Pancreas (tissue), 10 donors: ENCODE measurements at regions not wholly inside any gene's neighbourhood (a gene's known extent, or its start where the extent isn't known, plus 50 kb on each side); places are given as distances from the start of the nearest gene placed in this dataset.

ENCODE experiments used
- ATAC-seq, 4 donors: fragments of 200-7000 bp; cut with Tn5 transposase; one replicate each; pipeline versions ENCODE4 v1.8.0 to v1.9.1; 2020; ENCODE audit warnings: mild to moderate bottlenecking in 4 of 4, moderate library complexity in 4 of 4
- DNase-seq, 6 donors: peaks; one replicate each; pipeline ENCODE4 v3.0.0-alpha.2; 2020
- FAIRE-seq: peaks from 2 replicates; lab custom pipeline; 2012; peaks lifted over from hg19 to GRCh38; lab: Jason Lieb, UNC
- H3K27ac ChIP-seq, 4 donors: fragments of 200-600 bp; sonication (generic); 1 replicate in 3 of 4; 2 replicates in 1 of 4; pipeline versions ENCODE4 v1.5.0 to v1.8.0; 2020
- H3K27me3 ChIP-seq, 4 donors: fragments of 200-600 bp; one replicate each; pipeline ENCODE4 v1.8.0; 2021
- H3K36me3 ChIP-seq, 3 donors: fragments of 200-600 bp; sonication (generic) in 1 of 3; one replicate each; pipeline versions ENCODE4 v1.5.0 to v1.8.0; 2020 to 2021
- H3K4me1 ChIP-seq, 3 donors: fragments of 200-600 bp; one replicate each; pipeline ENCODE4 v1.8.0; 2021
- H3K4me3 ChIP-seq, 4 donors: fragments of 200-600 bp; sonication (generic) in 2 of 4; one replicate each; pipeline versions ENCODE4 v1.5.0 to v1.8.0; 2020 to 2021
- H3K9me3 ChIP-seq, 4 donors: fragments of 200-600 bp; one replicate each; pipeline ENCODE4 v1.8.0; 2021
- WGBS, 2 donors: extraction: QIAGEN DNeasy Blood & Tissue Kit; methylation state at CpG; one replicate each; pipeline ENCODE4 v1.1.7; 2013; 5-methylcytosine and 5-hydroxymethylcytosine counted together
- intact Hi-C, 3 donors: fragments of 100-400 bp; cut with DNase I; formaldehyde crosslinking; loops; one replicate each; pipeline versions ENCODE4 v1.11.1 to v1.14.2; 2022
- TF ChIP-seq, protein P1 (sequence below), 4 donors: fragments of 200-600 bp; sonication (generic) in 3 of 4; IDR thresholded peaks; one replicate each; pipeline versions ENCODE4 v1.5.0 to v1.8.0; 2021; ENCODE audit warnings: antibody characterized with exemption in 4 of 4
- donor health status: healthy with polysubstance abuse.
- donor health status: DM: no; HTN: no; CAD: no; lungs with moderate emphysema.
- donor health status: DM: no; HTN: no; CAD: no.
- donor health status: control.
- donor health status: control.
- donor health status: Bipolar disorder and iron deficiency.
- donor health status: DM: yes; HTN: yes; CAD: no.
- donor health status: DM: no; HTN: no; CAD: no.
- donor health status: DM: no; HTN: no; CAD: no.
- donor health status: DM: yes; HTN: yes; CAD: no.

DNA sequence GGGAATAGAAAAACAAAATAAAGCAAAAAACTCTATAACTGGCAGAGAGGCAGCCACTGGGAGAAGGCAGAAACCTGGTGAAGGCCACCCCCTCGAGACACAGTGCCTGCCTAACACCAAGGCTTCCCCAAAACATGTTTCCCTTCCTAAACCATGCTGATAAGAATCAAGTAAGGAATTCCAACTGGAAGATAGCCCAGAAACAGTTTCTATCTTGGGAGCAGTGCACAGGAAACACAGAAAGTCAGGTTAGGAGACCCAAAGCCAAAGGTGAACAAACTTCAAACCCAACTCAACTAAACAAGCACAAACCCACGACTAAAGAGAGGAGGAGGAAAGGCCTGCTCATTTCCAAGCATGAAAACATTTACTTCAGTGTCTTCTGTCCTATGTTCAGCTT is 433.7 kb upstream of the RGS17 start:
- H3K27me3 ChIP-seq, result no peaks in the 10 kb centered on the region
- no peaks in the 10 kb centered on the region for H3K4me1 ChIP-seq
- FAIRE-seq, result no peak
- H3K4me3 ChIP-seq, result no peak overlapping the region
- WGBS, 2 donors, result 32 to 48% methylated on average over 2 of the region's 2 CpGs
- peak overlapping the region in 1 of 4 donors; percentile 10 for H3K27ac ChIP-seq
- peak in 1 of 6 donors; percentile 10 for DNase-seq
- no peaks in the 10 kb centered on the region for H3K36me3 ChIP-seq
- intact Hi-C loops, result no loop called here
- TF ChIP-seq, protein P1, sequence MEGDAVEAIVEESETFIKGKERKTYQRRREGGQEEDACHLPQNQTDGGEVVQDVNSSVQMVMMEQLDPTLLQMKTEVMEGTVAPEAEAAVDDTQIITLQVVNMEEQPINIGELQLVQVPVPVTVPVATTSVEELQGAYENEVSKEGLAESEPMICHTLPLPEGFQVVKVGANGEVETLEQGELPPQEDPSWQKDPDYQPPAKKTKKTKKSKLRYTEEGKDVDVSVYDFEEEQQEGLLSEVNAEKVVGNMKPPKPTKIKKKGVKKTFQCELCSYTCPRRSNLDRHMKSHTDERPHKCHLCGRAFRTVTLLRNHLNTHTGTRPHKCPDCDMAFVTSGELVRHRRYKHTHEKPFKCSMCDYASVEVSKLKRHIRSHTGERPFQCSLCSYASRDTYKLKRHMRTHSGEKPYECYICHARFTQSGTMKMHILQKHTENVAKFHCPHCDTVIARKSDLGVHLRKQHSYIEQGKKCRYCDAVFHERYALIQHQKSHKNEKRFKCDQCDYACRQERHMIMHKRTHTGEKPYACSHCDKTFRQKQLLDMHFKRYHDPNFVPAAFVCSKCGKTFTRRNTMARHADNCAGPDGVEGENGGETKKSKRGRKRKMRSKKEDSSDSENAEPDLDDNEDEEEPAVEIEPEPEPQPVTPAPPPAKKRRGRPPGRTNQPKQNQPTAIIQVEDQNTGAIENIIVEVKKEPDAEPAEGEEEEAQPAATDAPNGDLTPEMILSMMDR (IDR thresholded peaks at IDR 0.05), result no peak
- ATAC-seq, result peak in 3 of 4 donors; percentile 40 to 70 (median 65)
- H3K9me3 ChIP-seq, result no peaks in the 10 kb centered on the region

DNA sequence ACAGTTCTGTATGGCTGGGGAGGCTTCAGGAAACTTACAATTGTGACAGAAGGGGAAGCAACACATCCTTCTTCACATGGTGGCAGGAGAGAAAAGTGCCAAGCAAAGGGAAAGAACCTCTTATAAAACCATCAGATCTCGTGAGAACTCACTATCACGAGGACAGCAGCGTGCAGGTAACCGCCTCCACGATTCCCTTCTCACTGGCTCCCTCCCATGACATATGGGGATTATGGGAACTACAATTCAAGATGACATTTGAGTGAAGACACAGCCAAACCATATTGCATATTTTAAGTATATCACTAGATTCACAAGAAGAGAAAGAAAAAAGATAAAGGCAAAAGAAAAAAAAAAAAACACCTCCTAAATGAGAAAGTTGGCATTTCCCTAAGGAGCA is 431.9 kb upstream of the RGS17 start:
- no peaks in the 10 kb centered on the region for H3K27me3 ChIP-seq
- H3K4me1 ChIP-seq, result no peaks in the 10 kb centered on the region
- no peak overlapping the region for H3K27ac ChIP-seq
- no peak for DNase-seq
- 92 to 95% methylated on average over 5 of the region's 5 CpGs for WGBS, 2 donors
- TF ChIP-seq, protein P1 (IDR thresholded peaks at IDR 0.05), result no peak
- intact Hi-C loops, result no loop called here
- H3K4me3 ChIP-seq, result no peak overlapping the region
- no peaks in the 10 kb centered on the region for H3K36me3 ChIP-seq
- no peaks in the 10 kb centered on the region for H3K9me3 ChIP-seq
- FAIRE-seq, result no peak
- ATAC-seq, result no peak

DNA sequence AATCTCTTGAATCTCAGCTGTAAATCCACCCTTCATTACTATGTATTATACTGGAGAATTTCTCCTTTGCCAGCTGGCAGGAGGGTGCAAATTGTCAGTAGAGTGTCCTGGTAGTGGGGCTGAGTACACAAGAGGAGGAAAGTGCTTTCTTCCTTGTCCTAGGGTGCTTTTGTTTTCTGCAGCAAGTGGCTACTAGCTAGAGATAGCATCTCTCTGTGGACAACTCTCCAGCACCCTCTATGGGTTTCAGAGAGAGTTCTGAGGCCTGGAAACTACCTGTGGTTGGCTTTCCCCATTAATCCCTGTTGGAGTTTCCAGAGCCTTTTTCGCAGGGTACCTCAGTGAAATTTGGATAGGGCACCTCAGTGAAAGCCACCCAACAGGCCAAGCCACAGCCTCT is 422.5 kb upstream of the RGS17 start:
- H3K27me3 ChIP-seq, result no peaks in the 10 kb centered on the region
- WGBS, 2 donors, result 91 to 100% methylated on average over 1 of the region's 1 CpG

DNA sequence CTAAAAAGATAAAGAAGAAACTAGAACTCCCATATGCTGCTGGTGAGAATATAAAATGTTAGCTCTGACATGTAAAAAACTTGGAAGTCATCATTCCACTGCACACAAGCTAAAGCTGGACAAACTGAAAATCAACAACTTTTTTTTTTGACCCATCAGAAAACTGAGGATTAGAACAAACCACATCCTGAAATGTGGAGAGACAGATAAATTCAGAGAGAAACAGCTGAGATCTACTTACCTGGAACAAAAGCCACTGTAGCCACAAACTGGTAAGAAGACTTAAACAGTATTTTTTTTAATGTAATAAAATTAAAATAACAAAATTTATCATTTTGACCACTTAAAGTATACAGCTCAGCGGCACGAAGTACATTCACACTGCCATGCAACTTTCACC is 408.5 kb upstream of the RGS17 start:
- TF ChIP-seq, protein P1 (IDR thresholded peaks at IDR 0.05), result no peak
- FAIRE-seq, result no peak
- intact Hi-C loops, result no loop called here
- no peaks in the 10 kb centered on the region for H3K9me3 ChIP-seq
- DNase-seq, result no peak
- H3K36me3 ChIP-seq, result no peaks in the 10 kb centered on the region
- no peaks in the 10 kb centered on the region for H3K27me3 ChIP-seq
- ATAC-seq, result no peak
- 83 to 89% methylated on average over 2 of the region's 2 CpGs for WGBS, 2 donors
- H3K27ac ChIP-seq, result no peak overlapping the region
- no peaks in the 10 kb centered on the region for H3K4me1 ChIP-seq
- H3K4me3 ChIP-seq, result no peak overlapping the region

More for the DNA sequence above, 422.5 kb upstream of the RGS17 start:
- Histone ChIP-seq H3K4me1 (no peaks in the 10 kb centered on the region), H3K36me3 (no peaks in the 10 kb centered on the region), H3K9me3 (no peaks in the 10 kb centered on the region), H3K27ac (no peak overlapping the region), H3K4me3 (no peak overlapping the region)
- ATAC-seq (peak in 3 of 4 donors; percentile 22 to 40 (median 39)), DNase-seq (no peak), FAIRE-seq (no peak)
- intact Hi-C loops, result no loop called here
- TF ChIP-seq, protein P1 (IDR thresholded peaks at IDR 0.05), result no peak

DNA sequence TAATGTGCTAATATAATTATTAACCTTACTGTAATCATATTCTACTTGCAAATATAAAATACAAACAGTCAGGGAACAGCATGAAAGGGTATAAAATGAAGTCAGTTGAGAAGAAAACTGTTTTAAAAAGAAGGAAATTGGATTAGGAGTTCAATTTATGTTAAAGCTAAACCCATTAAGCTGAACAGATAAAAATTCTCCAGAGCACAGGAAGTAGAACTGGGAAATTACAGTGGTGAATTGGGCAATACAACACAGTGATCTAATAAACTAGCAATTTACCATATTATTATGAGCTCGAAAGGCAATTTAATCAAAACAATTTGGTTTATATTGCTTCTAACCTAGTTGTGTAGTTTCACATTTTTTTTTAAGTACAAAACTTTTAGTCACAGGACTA is 407.4 kb upstream of the RGS17 start:
- DNase-seq (no peak), FAIRE-seq (no peak), ATAC-seq (no peak)
- H3K9me3 ChIP-seq, result no peaks in the 10 kb centered on the region
- no peak overlapping the region for H3K27ac ChIP-seq
- TF ChIP-seq, protein P1 (IDR thresholded peaks at IDR 0.05), result no peak
- 34 to 44% methylated on average over 1 of the region's 1 CpG for WGBS, 2 donors
- H3K4me1 ChIP-seq, result no peaks in the 10 kb centered on the region
- intact Hi-C loops, result no loop called here
- no peak overlapping the region for H3K4me3 ChIP-seq
- no peaks in the 10 kb centered on the region for H3K27me3 ChIP-seq
- H3K36me3 ChIP-seq, result no peaks in the 10 kb centered on the region
